COLO668 (cell line): ENCODE measurements at regions not wholly inside any gene's neighbourhood (a gene's known extent, or its start where the extent isn't known, plus 50 kb on each side); places are given as distances from the start of the nearest gene placed in this dataset.
A peak's percentile ranks its signal among the peaks of the same experiment; 100 is the strongest.

Experiments
- DNase-seq: peaks from one replicate; lab custom pipeline; 2025; ENCODE audit not compliant: unreplicated experiment; lab: John Stamatoyannopoulos, UW

- no peak for DNase-seq
These were observed 287.6 kb upstream of the PWP1 start for GRCh38 chr12:107397890-107398500.

DNA sequence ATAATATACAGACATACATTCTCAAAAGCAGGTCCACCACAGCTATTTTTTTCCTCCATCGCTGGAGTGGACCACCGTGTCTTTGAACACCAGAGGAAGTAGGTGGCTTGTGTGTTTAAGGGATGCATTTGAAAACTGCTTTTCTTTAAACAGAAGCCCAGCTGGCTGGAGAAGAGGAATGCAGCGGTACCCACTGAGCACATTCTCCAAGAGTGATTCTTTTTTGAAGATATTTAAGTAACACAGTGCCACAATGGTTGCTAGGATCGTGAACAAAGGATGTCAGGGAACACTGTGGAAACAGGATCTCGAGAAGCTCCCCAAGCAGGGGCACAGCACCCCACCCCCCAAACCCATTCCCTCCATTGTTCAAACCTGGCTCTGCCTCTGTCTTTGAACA is 286.6 kb upstream of the PWP1 start:
- no peak for DNase-seq

- DNase-seq: no peak
These were observed 284.7 kb upstream of the PWP1 start for GRCh38 chr12:107400686-107401447.

DNA sequence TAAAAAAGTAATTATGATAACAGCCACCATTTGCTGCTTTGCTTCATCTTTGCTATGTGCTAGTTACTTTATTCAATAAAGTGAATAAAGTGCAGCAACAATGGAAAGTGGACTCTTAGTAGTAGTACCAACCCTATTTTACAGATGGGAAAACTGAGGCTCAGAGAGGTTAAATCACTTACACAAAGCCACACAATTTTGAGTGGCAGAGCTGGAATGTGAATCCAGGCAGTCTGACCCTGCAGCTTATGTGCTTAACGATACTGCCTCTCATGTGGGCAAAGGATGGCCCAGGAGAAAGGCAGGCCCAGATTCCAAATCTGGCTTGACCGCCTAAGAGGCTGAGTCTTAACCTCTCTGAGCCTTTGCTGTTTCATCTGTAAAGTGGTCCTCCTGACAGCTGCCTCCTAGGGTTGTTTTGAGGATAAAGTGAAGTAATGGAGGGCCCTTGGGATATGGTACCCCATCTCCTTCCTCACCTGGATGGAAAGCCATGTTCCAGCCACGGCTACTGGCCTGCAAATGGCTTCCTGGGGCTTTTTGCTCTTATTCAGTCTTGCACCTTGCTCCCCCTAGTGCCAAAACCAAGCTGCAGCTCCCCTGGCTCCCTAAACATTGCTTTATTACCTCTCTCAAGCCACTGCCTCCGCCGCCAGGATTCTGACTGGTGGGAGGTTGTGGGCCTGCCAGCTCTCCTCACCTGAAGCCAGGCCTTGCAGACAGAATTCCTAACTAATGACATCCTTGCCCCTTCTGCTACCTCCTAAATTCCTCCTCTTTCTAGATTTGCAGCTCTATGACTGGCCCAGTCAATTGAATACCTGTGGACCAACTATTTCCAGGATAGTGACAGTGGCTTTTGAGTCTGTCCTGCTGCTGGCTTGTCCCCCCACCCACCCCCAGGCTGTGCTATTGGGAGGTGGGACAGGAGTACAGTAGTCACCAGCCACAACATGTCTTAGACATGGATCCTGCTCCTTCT is 283.3 kb upstream of the PWP1 start:
- DNase-seq: peak; percentile 24

- no peak for DNase-seq
These were observed 280.6 kb upstream of the PWP1 start for GRCh38 chr12:107404981-107405380.

GRCh38 chr12:107405436-107405835 is 280.2 kb upstream of the PWP1 start:
- no peak for DNase-seq

DNA sequence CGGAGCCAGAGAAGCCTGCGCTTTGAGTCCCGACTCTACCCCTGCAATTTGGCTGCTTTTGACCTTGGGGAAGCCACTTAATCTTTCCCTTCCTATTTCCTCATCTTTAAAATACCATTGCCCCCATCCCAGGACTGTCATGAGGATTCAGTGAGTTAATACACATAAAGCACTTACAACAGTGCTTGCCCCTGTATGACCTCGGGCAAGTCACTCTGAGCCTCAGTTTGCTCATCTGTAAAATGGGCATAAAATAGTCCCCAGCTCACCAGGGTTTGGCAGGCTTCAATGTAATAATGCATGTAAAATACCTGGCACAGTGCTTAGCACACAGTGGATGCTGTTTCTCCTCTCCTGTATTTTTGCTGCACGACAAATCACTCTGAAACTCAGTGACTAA is 278.7 kb upstream of the PWP1 start:
- no peak for DNase-seq

DNA sequence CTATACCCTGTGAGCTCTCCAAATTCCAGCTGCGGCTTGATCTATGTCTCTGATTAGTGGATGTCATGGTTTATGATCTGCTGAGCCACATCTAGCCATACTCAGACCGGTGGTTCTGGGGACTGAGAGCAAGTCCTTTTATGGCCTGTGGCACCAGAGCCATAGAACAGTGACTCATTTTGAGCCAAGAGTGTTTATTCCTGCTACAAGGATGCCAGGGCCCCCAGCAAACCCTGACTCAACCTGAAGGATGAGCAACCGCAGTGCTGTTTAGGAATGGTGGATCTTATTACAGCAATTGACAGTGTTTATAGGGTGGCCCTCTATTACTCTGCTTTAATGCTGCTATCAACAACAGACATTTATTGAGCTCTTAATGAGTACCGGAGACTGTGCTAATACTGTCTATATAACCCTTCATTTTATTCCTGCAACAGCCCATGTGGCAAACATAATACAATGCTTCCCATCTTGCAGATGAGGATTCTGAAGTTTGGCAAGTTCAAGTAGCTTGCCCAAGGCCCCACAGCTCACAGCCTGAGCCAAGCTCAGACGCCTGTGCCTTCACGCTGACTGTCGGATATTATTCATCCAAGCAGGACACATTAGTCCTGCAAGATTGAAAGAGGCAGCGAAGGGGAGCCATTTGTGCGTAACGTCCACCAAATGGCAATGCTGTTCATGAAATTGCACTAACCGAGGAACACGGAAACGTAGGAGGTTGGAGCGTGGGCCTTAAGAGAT is 273.6 kb upstream of the PWP1 start:
- no peak for DNase-seq

- no peak for DNase-seq
These were observed 270.5 kb upstream of the PWP1 start for GRCh38 chr12:107415071-107415470.

DNA sequence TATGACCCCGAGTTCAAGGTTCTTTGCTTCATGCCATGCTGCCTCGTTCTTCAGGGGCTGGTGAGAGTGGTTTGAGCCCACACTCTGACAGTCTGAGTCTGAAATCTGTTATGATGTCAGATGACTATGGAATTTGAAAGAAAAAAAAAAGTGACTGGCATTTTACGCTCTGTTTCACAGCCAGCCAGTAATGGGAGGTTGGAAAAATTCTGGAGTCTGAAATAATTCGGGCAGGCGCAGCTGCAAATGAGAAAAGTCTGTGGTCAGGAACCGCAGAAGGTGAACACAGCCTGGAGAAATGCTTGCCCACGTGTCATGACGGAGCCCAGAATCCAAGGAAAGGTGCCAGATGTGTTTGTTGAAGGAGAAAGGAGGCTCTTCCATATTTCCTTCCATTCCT is 269.8 kb upstream of the PWP1 start:
- no peak for DNase-seq

DNA sequence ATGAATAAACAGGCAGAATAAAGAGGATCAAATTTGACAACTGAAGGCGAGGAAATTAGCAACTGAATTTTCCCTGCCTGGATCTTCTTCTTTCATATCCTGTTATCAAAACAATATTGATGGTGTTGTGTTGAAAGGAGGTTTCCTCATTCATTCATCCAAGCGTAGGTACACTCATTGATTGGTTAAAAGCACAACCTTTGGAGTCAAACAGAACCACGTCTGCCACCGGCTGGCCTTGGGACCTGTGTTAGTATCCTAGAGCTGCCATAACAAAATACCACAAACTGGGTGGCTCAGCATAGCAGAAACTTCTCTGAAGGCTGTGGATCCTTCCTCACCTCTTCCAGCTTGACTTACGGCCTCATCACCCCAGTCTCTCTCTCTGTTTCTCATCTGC is 268.6 kb upstream of the PWP1 start:
- DNase-seq: no peak

DNA sequence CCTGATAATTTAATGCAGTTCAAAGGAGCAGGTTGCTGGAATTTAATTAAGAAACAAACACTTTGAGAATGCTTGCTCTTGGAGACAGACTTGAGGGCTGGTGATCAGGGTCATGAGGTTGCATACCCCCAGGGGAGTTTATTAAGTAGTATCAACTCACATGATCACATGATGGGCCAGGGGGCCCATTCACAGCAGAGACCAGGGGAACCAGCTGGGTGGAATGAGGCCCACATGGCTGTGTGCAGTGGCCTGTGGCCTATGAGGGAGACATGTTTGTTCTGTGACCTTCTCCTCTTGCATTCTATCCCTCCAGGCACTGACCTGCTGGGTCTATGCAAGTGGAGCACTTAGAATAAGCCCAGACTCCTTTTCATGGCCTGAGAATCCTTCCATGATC is 266.6 kb upstream of the PWP1 start:
- no peak for DNase-seq

DNA sequence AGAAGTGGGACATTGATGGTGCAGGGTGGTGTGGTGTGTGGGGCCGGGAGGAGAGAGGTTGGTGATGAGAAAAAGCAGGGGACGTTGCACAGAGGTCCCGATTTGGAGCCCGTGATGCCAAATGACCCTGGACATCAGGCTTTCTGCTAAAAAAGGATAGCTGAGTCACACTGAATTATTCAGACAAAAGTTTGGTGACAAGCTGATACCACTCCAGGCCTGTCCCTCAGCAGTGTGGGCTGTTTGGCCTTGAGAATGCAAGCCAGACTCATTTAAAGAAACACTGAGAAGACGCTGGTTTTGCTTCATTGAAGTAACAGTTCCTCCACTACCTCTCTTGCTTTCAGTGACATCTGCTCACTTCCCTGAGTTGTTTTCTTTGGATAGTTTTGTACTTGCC is 262.1 kb upstream of the PWP1 start:
- DNase-seq: no peak

GRCh38 chr12:107429006-107429705 is 256.4 kb upstream of the PWP1 start:
- DNase-seq: no peak

DNA sequence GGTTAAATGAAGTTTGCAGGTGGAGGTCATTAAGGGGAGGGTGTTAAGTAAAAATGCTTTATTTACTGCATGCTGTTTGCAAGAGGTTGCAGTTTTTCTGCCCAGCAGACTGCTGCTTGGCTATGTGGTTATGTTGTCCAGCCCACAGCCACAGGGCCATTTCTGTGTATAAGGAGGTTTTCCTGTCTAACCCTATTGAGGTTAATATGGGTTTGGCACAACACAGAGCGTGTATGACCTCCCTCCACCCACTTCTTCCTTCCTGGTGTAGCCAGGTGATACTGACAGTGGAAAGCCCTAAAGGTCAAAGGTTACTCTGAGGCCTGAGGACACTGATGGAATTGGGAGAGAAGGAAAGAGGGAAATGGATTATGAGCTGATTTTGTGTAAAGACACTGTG is 253.7 kb upstream of the PWP1 start:
- no peak for DNase-seq

DNA sequence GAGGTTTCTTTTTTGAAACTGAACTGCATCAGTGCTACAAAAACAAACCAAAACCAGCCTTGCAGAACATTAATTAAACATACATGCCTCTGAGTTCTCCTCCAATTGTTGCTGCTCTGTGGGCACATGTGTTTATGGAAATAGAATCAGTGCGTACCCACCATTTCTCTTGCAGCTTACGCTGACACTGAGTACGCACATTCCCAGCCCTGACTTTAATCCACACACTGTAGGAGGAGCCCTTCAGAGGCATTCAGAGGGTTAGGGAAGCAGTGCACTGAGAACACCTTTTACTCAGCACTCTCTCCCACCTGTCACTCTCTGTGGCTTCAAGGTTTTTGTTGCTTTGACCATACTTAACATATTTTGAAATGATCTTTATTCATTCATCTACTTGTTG is 250.5 kb upstream of the PWP1 start:
- no peak for DNase-seq

- no peak for DNase-seq
These were observed 250.1 kb upstream of the PWP1 start for GRCh38 chr12:107435520-107435919.

DNA sequence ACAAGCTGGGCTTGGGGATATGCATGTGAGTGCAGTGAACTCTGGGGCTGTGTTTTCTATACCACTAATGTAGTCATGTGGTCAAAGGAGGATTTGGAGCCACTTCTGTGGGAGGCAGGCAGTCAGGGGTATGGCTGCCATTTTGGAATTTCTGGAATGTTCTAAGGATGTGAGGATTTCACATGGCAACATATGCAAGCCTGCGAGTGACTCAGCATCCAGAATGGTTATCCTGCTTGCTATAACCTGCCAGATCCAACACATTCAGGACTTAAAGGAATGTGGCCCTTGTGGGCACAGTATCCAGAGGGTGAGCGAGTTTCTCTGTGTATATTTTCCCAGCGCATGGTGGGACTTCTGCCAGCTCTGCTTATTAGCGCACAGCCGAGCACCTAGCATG is 249.2 kb upstream of the PWP1 start:
- DNase-seq: no peak

GRCh38 chr12:107436836-107437235 is 248.8 kb upstream of the PWP1 start:
- DNase-seq: no peak

- no peak for DNase-seq
These were observed 247.6 kb upstream of the PWP1 start for GRCh38 chr12:107437954-107438353.
